Activated CD8-positive, alpha-beta memory T cell treated with anti-CD3 and anti-CD28 coated beads, Interleukin-2, amount 50 U/mL, for 4 hours (primary cell): ENCODE measurements at regions not wholly inside any gene's neighbourhood (a gene's known extent, or its start where the extent isn't known, plus 50 kb on each side); places are given as distances from the start of the nearest gene placed in this dataset.

Source experiments
- DNase-seq: peaks from one replicate; pipeline ENCODE4 v3.0.0-alpha.2; 2020

GRCh38 chr10:35705671-35706070, 63.6 kb upstream of the FZD8 start:
- DNase-seq = no peak

- no peak for DNase-seq
Measured at GRCh38 chr10:35705051-35705450, 63.0 kb upstream of the FZD8 start.

- DNase-seq = no peak
Measured at GRCh38 chr10:35704401-35704800, 62.3 kb upstream of the FZD8 start.

GRCh38 chr10:35700487-35700882, 58.4 kb upstream of the FZD8 start:
- DNase-seq = no peak

- no peak for DNase-seq
Measured at GRCh38 chr10:35699848-35700486, 57.9 kb upstream of the FZD8 start.

GRCh38 chr10:35696392-35697287, 54.5 kb upstream of the FZD8 start:
- DNase-seq = no peak

GRCh38 chr10:35693800-35694199, 51.7 kb upstream of the FZD8 start:
- DNase-seq = no peak
